ENCODE measurements at regions not wholly inside any gene's neighbourhood (a gene's known extent, or its start where the extent isn't known, plus 50 kb on each side); places are given as distances from the start of the nearest gene placed in this dataset.
A peak's percentile ranks its signal among the peaks of the same experiment; 100 is the strongest.

- DNase-seq = no peak
These were observed 91.2 kb downstream of the SOX9 start for GRCh38 chr17:72212041-72212440.

- no peak for DNase-seq
These were observed 94.7 kb downstream of the SOX9 start for GRCh38 chr17:72215490-72215889.

- no peak for DNase-seq
These were observed 95.1 kb downstream of the SOX9 start for GRCh38 chr17:72215928-72216327.

- DNase-seq = no peak
These were observed 98.5 kb downstream of the SOX9 start for GRCh38 chr17:72219137-72219823.

GRCh38 chr17:72219824-72220493 lies 99.1 kb downstream of the SOX9 start:
- no peak for DNase-seq

GRCh38 chr17:72222661-72223380 lies 102.0 kb downstream of the SOX9 start:
- DNase-seq = no peak

GRCh38 chr17:72223866-72224291 lies 103.1 kb downstream of the SOX9 start:
- DNase-seq = no peak

- DNase-seq = no peak
These were observed 105.5 kb downstream of the SOX9 start for GRCh38 chr17:72226322-72226721.

- DNase-seq = no peak
These were observed 113.2 kb downstream of the SOX9 start for GRCh38 chr17:72233986-72234385.

- no peak for DNase-seq
These were observed 114.2 kb downstream of the SOX9 start for GRCh38 chr17:72234985-72235384.

- peak; percentile 63 for DNase-seq
These were observed 116.3 kb downstream of the SOX9 start for GRCh38 chr17:72236980-72237633.

GRCh38 chr17:72238157-72238673 lies 117.4 kb downstream of the SOX9 start:
- DNase-seq = no peak

- DNase-seq = no peak
These were observed 118.7 kb downstream of the SOX9 start for GRCh38 chr17:72239548-72239947.

- no peak for DNase-seq
These were observed 119.5 kb downstream of the SOX9 start for GRCh38 chr17:72240333-72240732.

GRCh38 chr17:72244494-72244893 lies 123.7 kb downstream of the SOX9 start:
- DNase-seq = no peak

GRCh38 chr17:72244956-72245355 lies 124.1 kb downstream of the SOX9 start:
- DNase-seq = no peak

GRCh38 chr17:72249441-72249840 lies 128.6 kb downstream of the SOX9 start:
- no peak for DNase-seq

- no peak for DNase-seq
These were observed 129.4 kb downstream of the SOX9 start for GRCh38 chr17:72250206-72250605.

GRCh38 chr17:72253597-72253996 lies 132.8 kb downstream of the SOX9 start:
- DNase-seq = no peak

GRCh38 chr17:72254808-72255449 lies 134.1 kb downstream of the SOX9 start:
- DNase-seq = no peak

GRCh38 chr17:72255481-72255880 lies 134.7 kb downstream of the SOX9 start:
- peak; percentile 45 for DNase-seq

GRCh38 chr17:72258711-72259110 lies 137.9 kb downstream of the SOX9 start:
- peak; percentile 40 for DNase-seq

GRCh38 chr17:72259922-72260321 lies 139.1 kb downstream of the SOX9 start:
- no peak for DNase-seq
